Sigmoid colon (tissue), 6 donors: ENCODE measurements at regions not wholly inside any gene's neighbourhood (a gene's known extent, or its start where the extent isn't known, plus 50 kb on each side); places are given as distances from the start of the nearest gene placed in this dataset.

Source experiments
- DNase-seq: peaks from one replicate; pipeline ENCODE4 v3.0.0-alpha.2; 2019
- H3K27ac ChIP-seq, 4 donors: fragments of 200-600 bp; sonication (generic); one replicate each; pipeline ENCODE4 v1.5.1; 2016 to 2019; ENCODE audit warnings: mild to moderate bottlenecking in 1 of 4
- H3K27me3 ChIP-seq, 3 donors: fragments of 200-600 bp; sonication (generic); one replicate each; pipeline ENCODE4 v1.5.1; 2019; ENCODE audit warnings: mild to moderate bottlenecking in 1 of 3
- H3K36me3 ChIP-seq, 4 donors: fragments of 200-600 bp; sonication (generic); one replicate each; pipeline ENCODE4 v1.5.1; 2016 to 2019
- H3K4me1 ChIP-seq, 4 donors: fragments of 200-600 bp; sonication (generic); one replicate each; pipeline ENCODE4 v1.5.1; 2017 to 2019
- H3K4me3 ChIP-seq, 4 donors: fragments of 200-600 bp; sonication (generic); one replicate each; pipeline ENCODE4 v1.5.1; 2017 to 2019; ENCODE audit warnings: mild to moderate bottlenecking in 2 of 4, moderate library complexity in 1 of 4
- H3K9me3 ChIP-seq, 4 donors: fragments of 200-600 bp in 3 of 4; sonication (generic) in 3 of 4; one replicate each; pipeline versions ENCODE4 v1.5.1 to v1.6.1; 2013 to 2019
- CTCF ChIP-seq, 4 experiments: fragments of 450-650 bp in 3 of 4; fragments of 200-600 bp in 1 of 4; IDR thresholded peaks; one replicate each; pipeline ENCODE4 v1.5.1; 2016 to 2019; ENCODE audit warnings: antibody characterized with exemption in 4 of 4, mild to moderate bottlenecking in 3 of 4, moderate library complexity in 2 of 4
- EP300 ChIP-seq, 4 donors: sonication (generic); formaldehyde crosslinking; IDR thresholded peaks; one replicate each; pipeline ENCODE4 v1.6.1; 2017; ENCODE audit warnings: antibody characterized with exemption in 4 of 4
- POLR2A ChIP-seq, 2 donors: fragments of 450-650 bp; IDR thresholded peaks; one replicate each; pipeline ENCODE4 v1.6.1; 2016; ENCODE audit warnings: antibody characterized with exemption in 2 of 2, mild to moderate bottlenecking in 2 of 2, moderate library complexity in 2 of 2
- POLR2AphosphoS5 ChIP-seq, 4 donors: sonication (generic); formaldehyde crosslinking; IDR thresholded peaks; one replicate each; pipeline ENCODE4 v1.6.1; 2017; ENCODE audit warnings: antibody characterized with exemption in 4 of 4
- WGBS, 2 donors: extraction: QIAGEN DNeasy Blood & Tissue Kit; methylation state at CpG; one replicate each; pipeline ENCODE4 v1.1.7; 2013; 5-methylcytosine and 5-hydroxymethylcytosine counted together
- intact Hi-C: fragments of 100-400 bp; cut with DNase I; formaldehyde crosslinking; loops from one replicate; pipeline ENCODE4 v1.15.1; 2023
- donor health status: healthy with polysubstance abuse.
- donor health status: healthy.

GRCh38 chr7:106356-106755 lies 86.0 kb upstream of the FAM20C start:
- intact Hi-C loops, result no loop called here
- WGBS, 2 donors, result 58 to 67% methylated on average over 5 of the region's 5 CpGs
- H3K9me3 ChIP-seq, result no peaks in the 10 kb centered on the region

GRCh38 chr7:107233-107632 lies 85.1 kb upstream of the FAM20C start:
- intact Hi-C loops, result no loop called here
- no peaks in the 10 kb centered on the region for H3K36me3 ChIP-seq
- no peak overlapping the region for H3K27ac ChIP-seq
- no peak overlapping the region for H3K4me3 ChIP-seq
- H3K4me1 ChIP-seq, result no peaks in the 10 kb centered on the region
- TF ChIP-seq CTCF (IDR thresholded peaks at IDR 0.05) (no peak), EP300 (IDR thresholded peaks at IDR 0.05) (no peak), POLR2AphosphoS5 (IDR thresholded peaks at IDR 0.05) (no peak), POLR2A (IDR thresholded peaks at IDR 0.05) (no peak)
- 65 to 83% methylated on average over 4 of the region's 4 CpGs for WGBS, 2 donors
- no peak for DNase-seq
- H3K27me3 ChIP-seq, result no peaks in the 10 kb centered on the region
- H3K9me3 ChIP-seq, result no peaks in the 10 kb centered on the region

More at GRCh38 chr7:106356-106755, 86.0 kb upstream of the FAM20C start:
- Histone ChIP-seq H3K27ac (no peak overlapping the region), H3K4me3 (no peak overlapping the region), H3K36me3 (no peaks in the 10 kb centered on the region), H3K4me1 (no peaks in the 10 kb centered on the region), H3K27me3 (no peaks in the 10 kb centered on the region)
- no peak for DNase-seq
- TF ChIP-seq EP300 (IDR thresholded peaks at IDR 0.05) (no peak), CTCF (IDR thresholded peaks at IDR 0.05) (no peak), POLR2AphosphoS5 (IDR thresholded peaks at IDR 0.05) (no peak), POLR2A (IDR thresholded peaks at IDR 0.05) (no peak)

GRCh38 chr7:107907-108306 lies 84.5 kb upstream of the FAM20C start:
- WGBS, 2 donors, result 87 to 88% methylated on average over 3 of the region's 3 CpGs
- Histone ChIP-seq H3K27me3 (no peaks in the 10 kb centered on the region), H3K27ac (no peak overlapping the region), H3K36me3 (no peaks in the 10 kb centered on the region), H3K9me3 (no peaks in the 10 kb centered on the region), H3K4me1 (no peaks in the 10 kb centered on the region), H3K4me3 (no peak overlapping the region)
- TF ChIP-seq CTCF (IDR thresholded peaks at IDR 0.05), result no peak
- TF ChIP-seq POLR2AphosphoS5 (IDR thresholded peaks at IDR 0.05), result no peak
- no peak for TF ChIP-seq POLR2A (IDR thresholded peaks at IDR 0.05)
- no peak for TF ChIP-seq EP300 (IDR thresholded peaks at IDR 0.05)
- no peak for DNase-seq
- intact Hi-C loops, result no loop called here

GRCh38 chr7:109094-109493 lies 83.3 kb upstream of the FAM20C start:
- 87 to 89% methylated on average over 10 of the region's 10 CpGs for WGBS, 2 donors
- Histone ChIP-seq H3K36me3 (no peaks in the 10 kb centered on the region), H3K4me1 (no peaks in the 10 kb centered on the region), H3K9me3 (no peaks in the 10 kb centered on the region), H3K4me3 (no peak overlapping the region), H3K27me3 (no peaks in the 10 kb centered on the region), H3K27ac (no peak overlapping the region)
- TF ChIP-seq POLR2A (IDR thresholded peaks at IDR 0.05) (no peak), CTCF (IDR thresholded peaks at IDR 0.05) (no peak), POLR2AphosphoS5 (IDR thresholded peaks at IDR 0.05) (no peak), EP300 (IDR thresholded peaks at IDR 0.05) (no peak)
- intact Hi-C loops, result no loop called here
- no peak for DNase-seq

GRCh38 chr7:109898-110556 lies 82.3 kb upstream of the FAM20C start:
- H3K36me3 ChIP-seq, result no peaks in the 10 kb centered on the region
- H3K9me3 ChIP-seq, result no peaks in the 10 kb centered on the region
- intact Hi-C loops, result no loop called here
- H3K4me3 ChIP-seq, result no peak overlapping the region
- no peak for DNase-seq
- no peak for TF ChIP-seq EP300 (IDR thresholded peaks at IDR 0.05)
- no peak for TF ChIP-seq POLR2A (IDR thresholded peaks at IDR 0.05)
- TF ChIP-seq CTCF (IDR thresholded peaks at IDR 0.05), result no peak
- TF ChIP-seq POLR2AphosphoS5 (IDR thresholded peaks at IDR 0.05), result no peak
- WGBS, 2 donors, result 79 to 83% methylated on average over 21 of the region's 21 CpGs
- H3K4me1 ChIP-seq, result peaks cover 0 to under 1% (median 0%) of the 10 kb centered on the region in 4 donors
- H3K27me3 ChIP-seq, result no peaks in the 10 kb centered on the region
- no peak overlapping the region for H3K27ac ChIP-seq
